AML-193 (cell line): ENCODE measurements at regions not wholly inside any gene's neighbourhood (a gene's known extent, or its start where the extent isn't known, plus 50 kb on each side); places are given as distances from the start of the nearest gene placed in this dataset.
"Not testable (repeated sequence)": the region's sequence is repeated elsewhere in the genome, so short reads cannot be mapped to it uniquely, and the experiment has no call there.

Experiments
- DNase-seq, 2 experiments: peaks; one replicate each; lab custom pipeline; 2025; lab: John Stamatoyannopoulos, UW

DNA sequence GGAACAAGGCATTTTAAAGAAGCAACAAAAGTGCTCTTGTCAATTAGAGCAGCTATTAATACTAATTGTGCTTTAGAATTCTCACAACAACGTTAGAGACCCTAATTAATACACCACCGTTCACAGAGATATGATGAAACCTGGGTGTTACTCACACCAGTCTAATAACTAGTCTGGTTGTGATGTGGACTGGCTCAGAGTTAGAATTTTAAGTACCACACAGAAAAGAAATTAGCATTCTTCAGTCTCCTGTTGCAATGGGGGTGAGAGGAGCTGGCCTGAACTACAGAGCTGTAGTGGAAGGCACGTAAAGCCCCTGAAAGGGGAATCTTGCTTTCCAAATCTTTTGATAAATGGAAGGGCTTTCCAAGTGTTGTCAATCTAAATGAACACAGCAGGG is 240.8 kb upstream of the TOX3 start:
- DNase-seq = no peak

DNA sequence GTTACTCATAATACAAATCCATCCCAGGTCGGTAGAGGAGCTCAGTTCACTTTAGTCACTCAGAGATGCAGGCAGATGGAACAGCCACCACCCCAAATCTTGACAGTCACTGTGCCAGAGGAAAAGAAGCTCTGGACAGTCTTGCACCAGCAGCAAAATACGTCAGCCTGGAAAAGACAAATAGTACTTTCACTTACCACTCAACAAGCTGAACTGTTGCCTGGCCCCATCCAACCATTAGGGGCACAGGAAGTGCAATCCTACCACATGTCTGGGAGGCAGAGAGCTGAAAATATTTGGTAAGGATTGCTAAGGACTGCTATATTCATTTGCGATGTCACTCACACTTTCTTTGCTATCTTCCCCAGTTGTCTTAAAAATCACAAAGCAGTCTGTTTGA is 239.1 kb upstream of the TOX3 start:
- no peak for DNase-seq

DNA sequence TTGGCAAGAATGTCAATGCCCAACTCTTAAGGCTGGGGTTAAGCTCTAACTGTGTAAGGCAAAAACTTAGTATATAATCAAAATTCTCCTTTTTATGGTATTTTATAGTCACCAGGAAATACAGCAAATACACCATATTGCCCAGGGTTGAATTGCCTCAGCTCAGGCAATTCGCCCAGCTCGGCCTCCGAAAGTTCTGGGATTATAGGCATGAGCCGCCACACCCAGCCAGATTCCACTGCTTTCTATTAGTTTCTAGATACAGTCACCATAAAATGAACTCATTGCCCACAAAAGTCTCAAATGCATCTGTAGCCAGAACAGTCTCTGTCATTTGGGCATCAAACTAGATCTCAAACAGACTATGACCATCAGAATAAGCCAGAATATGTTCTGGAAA is 238.7 kb upstream of the TOX3 start:
- DNase-seq = no peak

DNA sequence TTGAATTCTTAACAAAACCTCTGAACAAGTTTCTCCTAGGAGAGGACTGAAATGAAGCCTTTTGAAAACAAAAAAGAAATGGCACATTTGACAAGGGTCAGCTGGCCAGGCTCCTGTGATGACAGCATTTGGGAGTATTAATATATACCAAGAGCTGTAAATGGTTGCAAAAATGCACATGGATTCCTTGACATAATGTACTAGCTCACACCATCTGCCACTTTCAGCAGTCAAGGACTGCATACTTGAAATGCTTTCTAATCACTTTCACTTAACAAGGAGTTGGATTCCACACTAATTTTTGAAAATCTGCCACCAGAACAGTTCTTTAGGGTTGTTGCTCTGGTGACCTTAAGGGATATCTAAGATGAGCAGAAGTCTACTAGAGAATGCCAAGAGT is 236.7 kb upstream of the TOX3 start:
- DNase-seq = no peak

DNA sequence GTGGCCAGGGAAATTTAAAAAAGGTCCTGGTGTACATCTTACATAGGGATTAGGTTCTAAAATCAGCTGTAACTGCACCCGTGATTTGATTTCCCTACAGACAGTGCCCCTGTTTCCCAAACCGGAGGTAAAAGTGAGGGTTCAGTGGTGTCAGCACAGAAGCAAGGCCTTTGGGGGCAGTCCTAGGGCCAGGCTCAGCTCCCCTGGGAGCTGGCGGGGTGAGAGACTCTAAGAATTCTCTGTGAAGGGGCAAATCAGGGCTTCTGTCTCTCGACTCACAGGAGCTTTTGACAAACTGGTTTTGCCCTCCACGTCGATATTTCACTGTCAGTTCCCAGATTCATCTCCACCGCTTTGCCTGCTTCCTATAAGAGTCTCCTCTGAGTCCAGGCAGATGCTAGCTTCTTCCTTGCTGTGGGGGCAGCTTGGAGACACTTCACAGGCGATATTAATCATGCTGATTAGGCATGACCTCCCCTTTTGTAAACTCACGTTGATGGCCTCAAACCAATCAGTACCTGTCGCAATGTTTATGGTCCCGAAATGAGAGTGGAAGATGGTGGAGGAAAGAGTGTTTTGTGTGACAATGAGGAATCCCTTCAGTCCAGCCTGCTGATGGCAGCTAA is 234.2 kb upstream of the TOX3 start:
- DNase-seq = no peak

DNA sequence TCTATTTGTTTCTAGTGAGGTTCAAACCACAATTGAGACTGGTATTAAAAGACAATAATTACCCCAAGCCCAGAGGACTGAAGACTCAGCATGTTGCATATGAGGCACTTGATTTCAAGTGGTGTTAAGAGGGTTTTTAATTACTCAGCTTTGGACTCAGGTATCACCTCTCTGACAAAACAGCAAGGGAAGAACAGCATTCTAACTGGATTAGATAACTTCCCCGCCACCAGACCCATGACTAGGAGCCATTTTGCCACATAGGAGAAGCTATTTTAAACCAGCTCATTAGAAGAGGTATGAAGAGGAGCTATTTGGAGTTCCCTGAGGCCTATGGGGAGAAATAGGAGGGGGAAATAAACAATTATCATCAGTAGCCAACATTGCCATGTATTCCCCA is 226.1 kb upstream of the TOX3 start:
- no peak for DNase-seq

DNA sequence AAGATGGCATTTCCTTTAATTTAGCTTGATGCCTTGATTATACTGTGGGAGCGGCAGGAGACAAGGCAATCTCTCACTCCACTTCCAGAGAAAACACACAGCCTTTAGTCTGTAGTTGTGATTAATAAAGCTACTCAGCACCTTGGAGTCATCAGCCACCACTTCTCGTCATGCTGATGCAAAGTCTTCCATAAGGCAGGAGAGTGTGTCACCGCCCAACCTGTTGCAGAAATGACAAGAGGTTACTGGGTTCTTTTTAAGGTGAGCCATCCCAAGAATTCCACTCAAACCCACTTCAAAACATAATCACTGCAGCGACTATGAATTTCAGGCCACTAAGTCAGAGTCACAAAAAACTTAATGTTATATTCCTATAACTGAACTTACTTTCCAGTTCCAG is 223.9 kb upstream of the TOX3 start:
- DNase-seq = no peak

DNA sequence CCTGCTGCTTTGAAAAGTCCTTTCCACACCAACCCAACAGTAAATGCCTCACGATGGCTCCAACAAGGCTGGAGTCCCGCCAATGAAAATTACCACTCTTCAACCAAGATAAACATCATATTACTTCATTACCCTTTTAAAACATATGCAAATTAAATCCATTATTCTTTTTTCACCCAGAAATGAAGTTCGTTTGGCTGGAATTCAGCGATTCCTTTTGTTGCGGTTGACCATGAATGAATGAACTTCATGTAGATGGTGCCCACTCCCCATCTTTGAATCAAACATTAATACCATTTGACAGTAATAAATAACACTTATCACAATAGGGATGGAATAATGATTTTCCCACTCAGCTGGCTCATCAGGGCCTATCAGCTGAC is 211.5 kb upstream of the TOX3 start:
- DNase-seq = no peak

DNA sequence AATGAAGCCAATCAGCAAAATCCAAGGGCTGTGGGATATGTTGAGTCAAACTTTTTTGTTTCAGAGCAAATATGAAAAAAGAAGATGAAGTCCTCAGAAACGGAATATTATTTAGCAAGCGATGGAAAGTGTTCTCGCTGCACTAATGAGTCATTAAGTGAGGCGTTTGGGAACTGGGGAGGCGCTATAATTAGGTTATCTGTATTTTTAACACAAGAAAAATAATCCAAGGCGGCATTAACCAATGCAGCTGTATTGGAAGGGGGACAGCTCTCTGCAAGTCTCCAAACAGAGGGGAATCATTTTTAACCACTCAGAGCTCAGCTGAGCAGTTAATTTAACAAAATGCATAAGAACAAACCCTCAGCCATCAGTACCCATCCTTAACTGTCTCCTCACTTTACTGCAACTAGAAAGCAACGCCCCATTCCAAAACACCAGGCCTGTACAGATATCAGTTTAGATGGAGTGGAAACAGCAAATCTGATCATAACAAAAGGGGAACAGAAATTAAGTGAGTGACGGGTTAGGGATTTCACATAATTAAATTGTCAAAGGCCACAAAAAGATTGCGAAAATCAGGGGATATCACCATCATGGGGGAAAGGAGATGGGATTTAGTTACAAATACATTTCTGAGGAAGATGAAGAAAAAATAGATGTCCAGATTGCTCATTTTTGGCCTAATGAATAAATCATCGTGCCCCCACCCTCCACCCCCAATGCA is 211.0 kb upstream of the TOX3 start:
- DNase-seq = no peak

DNA sequence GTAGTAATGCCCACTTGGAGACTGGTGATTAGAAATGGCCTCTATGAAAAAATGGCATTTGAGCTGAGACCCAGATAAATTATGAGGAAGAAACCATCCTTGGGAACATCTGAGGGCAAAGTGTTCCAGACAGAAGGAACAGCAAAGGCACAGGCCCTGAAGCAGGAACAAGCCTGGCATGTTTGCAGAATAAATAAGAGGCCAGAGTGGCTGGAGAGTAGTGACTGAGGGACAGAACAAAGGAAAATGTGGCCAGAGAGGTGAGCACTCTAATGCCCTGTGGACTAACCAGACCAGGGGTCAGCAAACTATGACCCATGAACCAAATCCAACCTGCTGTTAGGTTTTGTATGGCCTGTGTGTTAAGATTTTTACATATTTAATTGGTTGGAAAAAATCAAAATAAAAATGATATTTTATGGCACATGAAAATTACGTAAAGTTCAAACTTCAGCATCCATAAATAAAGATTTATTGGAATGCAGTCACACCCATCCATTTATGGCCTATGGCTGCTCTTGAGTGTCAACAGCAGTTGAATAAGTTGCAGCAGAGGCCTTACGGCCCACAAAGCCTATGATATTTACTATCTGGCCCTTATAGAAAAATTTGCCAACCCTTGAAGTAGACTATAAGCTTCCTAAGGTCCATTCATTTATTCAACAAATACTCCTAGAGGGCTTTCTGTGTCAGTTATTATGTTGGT is 210.0 kb upstream of the TOX3 start:
- no peak for DNase-seq

DNA sequence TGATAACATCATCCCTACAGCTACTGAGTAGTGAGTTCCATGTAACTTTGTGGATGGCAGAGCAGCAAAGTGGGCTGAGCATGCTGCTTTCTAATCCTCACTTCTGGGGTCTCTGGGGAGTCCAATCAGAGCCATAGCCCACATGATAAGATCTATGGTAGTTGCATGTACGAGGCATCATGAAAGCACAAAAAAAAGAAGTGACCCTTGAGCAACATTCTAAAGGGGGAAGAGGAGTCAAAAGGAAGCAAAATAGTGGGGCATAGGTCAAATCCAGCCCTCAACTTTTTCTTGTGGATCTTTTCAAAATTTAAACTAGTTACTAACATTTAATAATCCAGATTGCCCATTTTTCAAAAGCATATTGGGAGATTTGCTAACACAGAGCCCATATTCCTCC is 208.5 kb upstream of the TOX3 start:
- no peak for DNase-seq

DNA sequence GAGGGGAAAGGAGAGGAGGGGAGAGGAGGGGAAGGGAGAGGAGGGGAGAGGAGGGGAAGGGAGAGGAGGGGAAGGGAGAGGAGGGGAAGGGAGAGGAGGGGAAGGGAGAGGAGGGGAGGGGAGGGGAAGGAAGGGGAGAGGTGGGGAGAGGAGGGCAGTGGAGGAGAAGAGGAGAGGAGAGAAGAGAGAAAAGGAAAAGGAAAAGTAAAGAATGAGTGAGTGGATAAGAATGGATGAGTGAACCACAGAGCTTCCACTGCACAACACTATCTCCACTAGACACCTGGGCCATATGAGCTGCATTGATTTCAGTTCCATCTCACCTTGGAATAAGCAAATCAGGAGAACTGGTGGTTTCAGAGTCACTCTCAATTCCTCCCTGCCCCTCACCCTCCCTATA is 204.1 kb upstream of the TOX3 start:
- DNase-seq = no peak

DNA sequence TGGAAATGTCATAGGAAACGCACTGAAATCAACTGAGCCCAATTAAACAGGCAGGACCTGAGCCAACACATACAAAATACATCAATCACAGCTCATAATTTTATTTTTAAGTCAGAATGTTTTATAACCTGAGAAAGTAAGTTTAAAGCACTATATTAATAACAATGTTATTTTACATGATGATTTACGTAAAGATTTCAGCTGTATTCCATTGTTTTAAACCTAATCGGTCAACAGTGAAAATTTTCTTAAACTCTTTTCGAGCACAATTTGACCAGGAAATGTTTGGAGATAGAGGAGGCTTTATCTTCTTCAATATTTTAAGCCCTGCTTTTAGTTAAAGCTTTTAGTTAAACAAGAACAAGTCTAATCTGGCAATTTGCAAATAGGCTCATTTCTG is 201.8 kb upstream of the TOX3 start:
- DNase-seq = no peak

DNA sequence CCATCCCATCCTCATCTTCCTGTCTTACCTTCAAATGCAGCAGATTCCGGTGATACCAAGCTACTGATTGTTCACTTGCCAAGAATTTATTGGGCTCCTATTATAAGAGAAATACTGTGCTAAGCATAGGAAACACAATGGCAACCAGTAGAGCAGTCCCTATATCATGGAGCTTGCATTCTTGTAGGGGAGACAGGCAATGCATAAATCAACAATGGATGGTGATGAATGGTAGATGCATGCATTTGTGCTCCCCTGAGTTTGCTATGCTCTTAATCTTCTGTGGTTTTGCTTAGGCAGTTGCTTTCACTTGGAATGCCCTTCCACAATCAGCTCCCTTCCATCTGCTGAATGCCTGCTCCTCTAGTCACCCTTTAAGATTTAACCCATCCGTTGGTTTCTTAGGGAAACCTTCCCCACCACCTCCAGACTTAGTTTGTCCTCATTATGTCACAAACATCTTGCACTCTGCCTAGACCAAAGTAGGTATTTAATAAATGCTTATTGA is 200.2 kb upstream of the TOX3 start:
- no peak for DNase-seq

DNA sequence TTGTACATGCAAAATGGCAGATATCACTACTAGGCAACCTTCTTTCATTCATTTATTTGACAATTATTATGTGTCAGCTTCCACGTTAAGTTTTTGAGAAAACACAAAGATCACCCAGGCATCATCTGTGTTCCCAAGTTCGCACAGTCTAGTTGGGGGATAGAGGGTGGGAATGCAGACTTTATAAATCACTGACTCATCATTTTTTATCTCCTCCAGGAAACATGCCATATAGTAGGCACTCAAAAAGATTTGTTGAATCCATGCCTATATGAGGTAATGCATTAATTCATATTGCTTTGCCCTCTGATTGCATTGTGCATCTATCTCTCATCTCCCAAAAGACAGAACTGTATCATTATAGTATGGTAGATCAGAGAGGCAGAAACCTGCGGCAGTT is 196.8 kb upstream of the TOX3 start:
- DNase-seq = no peak

DNA sequence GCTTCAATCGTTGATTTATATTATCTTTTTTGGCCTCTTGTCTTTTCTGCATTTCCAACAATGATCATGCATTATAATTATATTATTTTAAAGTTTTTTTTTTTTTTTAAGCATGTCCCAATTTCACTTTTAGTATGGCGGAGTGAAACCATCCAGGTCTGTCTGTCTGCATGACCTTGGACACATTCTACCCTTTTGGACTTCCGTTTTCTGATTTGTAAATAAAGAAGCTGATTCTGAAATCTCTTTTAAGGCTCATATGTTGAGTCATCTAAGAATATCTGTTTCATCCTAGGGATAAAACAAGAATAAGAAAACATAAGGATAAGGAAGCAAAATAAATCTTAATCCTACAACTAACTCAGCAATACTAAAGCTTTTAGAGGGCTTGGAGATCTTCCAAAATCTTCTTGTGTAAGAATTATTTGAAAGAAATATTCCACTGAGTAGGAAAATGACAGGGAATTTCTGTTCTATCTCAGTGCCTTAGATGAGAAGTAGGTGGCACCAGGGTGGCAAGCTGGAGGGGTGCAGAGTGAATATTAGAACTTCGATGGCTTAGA is 195.7 kb upstream of the TOX3 start:
- DNase-seq = no peak

DNA sequence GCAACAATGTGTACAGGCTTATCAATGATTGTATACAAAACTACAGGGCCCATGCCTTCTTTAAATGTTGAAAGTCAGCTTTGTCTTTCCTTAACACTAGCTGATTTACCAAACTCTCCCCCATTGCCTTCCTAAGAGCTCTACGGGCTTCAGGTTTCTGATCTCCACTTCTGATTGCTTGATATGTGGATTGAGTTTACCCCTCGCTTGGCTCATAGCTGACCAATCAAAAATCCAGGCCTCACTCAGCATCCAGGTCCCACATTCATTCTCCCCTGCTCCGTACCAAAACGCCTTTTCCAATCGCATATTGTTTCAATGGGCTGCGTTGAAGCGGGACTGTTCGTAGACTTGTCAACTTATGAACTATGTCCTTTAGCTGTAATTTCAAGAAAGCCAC is 195.1 kb upstream of the TOX3 start:
- no peak for DNase-seq

DNA sequence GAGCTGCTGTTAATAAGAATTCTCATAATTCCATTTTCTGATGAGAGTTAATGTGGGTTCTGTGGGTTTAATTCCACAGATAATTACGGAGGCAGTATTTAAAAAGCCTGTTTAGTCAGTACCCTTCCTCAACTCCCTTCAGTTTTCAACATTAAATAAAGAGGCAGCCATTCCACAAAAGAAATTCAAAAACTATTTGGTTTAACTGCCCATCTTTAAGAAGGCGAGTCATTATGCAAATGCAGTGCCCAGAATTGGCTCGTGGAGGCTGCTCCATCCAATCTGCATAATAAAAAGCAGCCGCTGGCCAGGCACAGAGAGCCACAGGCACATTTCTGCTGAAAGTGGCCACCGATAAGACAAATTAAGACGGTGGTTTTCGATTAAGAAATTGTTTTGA is 194.4 kb upstream of the TOX3 start:
- DNase-seq = no peak

DNA sequence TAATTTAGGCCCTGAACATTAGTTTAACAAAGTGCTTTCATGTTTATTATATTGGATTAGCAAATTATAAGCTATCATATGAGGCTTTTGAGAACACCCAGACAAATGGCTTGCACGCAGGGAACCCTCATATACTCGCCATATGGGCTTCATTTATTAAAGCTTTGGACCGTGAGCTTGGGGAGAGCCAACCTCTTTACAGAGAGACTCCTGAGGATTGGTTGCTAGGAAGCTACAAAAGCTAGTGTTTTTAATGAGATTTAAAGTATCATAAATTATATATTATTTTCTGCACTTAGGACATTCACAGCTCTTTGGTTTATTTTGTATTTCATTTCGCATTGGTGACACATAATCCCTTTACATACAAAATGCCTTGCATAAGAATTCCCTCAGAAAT is 193.8 kb upstream of the TOX3 start:
- DNase-seq = no peak

DNA sequence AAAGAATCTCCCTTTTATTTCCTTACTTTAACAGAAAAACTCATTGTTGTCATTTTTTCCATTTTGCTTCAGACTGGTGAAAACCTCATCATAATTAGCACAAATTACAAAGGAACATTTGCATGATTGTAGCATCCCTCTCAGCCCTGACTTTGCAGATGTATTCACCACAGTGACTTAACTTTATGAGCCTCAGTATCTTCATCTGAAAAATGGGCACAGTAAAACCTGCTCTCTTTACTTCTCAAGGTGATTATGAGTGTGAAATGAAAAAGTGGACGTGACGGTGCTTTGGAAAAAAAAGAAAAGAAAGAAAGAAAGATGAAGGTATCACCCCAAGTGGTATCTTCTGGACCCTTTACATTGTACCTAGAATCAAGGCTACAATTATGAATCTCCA is 193.4 kb upstream of the TOX3 start:
- DNase-seq = no peak

DNA sequence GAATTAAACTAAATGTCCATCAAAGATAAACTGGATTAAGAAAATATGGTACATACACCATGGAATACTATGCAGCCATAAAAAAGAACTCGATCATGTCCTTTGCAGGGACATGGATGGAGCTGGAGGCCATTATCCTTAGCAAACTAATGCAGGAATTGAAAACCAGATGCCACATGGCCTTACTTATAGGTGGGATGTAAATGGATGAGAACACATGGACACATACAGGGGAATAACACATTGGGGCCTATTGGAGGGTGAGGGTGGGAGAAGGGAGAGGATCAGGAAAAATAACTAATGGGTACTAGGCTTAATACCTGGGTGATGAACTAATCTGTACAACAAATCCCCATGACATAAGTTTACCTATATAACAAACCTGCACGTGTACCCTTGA is 192.0 kb upstream of the TOX3 start:
- not testable (repeated sequence) for DNase-seq

DNA sequence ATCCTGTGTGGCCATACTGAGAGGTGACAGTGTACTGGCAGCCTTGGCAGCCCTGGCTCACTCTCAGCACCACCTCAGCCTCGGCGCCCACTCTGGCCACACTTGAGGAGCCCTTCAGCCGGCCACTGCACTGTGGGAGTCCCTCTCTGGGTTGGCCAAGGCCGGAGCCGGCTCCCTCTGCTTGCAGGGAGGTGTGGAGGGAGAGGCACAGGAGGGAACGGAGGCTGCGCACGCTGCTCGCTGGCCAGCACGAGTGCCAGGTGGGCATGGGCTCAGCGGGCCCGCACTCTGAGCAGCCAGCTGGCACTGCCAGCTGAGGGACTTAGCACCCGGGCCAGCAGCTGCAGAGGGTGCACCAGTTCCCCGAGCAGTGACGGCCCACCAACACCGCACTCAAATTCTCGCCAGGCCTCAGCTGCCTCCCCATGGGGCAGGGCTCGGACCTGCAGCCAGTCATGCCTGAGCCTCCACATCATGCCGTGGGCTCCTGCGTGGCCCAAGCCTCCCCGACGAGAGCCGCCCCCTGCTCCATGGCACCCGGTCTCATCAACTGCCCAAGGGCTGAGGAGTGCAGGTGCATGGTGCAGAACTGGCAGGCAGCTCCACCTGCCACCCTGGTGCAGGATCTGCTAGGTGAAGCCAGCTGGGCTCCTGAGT is 184.4 kb upstream of the TOX3 start:
- DNase-seq = no peak

DNA sequence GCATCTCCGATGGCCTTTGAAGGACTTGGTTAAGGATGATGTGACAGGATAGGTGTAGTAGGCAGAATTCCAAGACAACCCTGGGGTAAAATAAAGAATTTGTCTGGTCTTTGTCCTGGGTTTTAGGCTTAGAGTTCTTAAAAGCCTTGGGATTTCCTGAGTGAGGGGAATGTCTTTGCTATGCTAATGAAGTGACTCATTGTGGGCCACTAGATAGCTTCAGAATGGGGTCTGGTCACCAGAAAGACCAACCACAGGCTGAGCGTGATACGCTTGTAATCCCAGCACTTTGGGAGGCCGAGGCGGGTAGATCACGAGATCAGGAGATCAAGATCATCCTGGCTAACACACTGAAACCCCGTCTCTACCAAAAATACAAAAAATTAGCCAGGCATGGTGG is 182.8 kb upstream of the TOX3 start:
- DNase-seq = no peak
